ENCODE measurements at regions not wholly inside any gene's neighbourhood (a gene's known extent, or its start where the extent isn't known, plus 50 kb on each side); places are given as distances from the start of the nearest gene placed in this dataset.

DNA sequence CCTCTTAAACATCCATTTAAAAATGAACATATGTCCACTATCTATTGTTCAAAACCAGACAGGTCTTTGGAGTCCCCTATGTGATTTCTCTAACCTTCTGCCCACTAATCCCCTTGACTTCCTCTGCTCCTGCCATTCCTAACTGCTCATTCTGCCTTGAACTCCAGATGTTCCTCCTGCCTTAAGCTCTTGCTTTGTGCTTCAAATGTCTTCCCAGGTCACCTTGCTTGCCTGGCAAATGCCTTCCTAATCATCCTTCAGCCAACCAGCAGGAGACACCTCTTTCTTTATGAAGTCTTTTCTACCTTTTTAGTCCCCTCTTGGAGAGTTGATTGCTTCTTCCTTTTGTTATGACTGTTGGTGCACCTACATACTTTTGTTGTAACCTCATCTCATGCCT is 1043.0 kb upstream of the CHAC2 start:
- TF ChIP-seq, protein P1, sequence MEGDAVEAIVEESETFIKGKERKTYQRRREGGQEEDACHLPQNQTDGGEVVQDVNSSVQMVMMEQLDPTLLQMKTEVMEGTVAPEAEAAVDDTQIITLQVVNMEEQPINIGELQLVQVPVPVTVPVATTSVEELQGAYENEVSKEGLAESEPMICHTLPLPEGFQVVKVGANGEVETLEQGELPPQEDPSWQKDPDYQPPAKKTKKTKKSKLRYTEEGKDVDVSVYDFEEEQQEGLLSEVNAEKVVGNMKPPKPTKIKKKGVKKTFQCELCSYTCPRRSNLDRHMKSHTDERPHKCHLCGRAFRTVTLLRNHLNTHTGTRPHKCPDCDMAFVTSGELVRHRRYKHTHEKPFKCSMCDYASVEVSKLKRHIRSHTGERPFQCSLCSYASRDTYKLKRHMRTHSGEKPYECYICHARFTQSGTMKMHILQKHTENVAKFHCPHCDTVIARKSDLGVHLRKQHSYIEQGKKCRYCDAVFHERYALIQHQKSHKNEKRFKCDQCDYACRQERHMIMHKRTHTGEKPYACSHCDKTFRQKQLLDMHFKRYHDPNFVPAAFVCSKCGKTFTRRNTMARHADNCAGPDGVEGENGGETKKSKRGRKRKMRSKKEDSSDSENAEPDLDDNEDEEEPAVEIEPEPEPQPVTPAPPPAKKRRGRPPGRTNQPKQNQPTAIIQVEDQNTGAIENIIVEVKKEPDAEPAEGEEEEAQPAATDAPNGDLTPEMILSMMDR (conservative IDR thresholded peaks at IDR 0.05; ENCODE audit: low read depth, low read length) = no peak
- no peak for TF ChIP-seq EZH2 (IDR thresholded peaks at IDR 0.05; ENCODE audit: borderline replicate concordance, low read depth, low read length, poor library complexity, severe bottlenecking)
